GM10266 (cell line): ENCODE measurements at regions not wholly inside any gene's neighbourhood (a gene's known extent, or its start where the extent isn't known, plus 50 kb on each side); places are given as distances from the start of the nearest gene placed in this dataset.

Experiments used
- DNase-seq: peaks from one replicate; pipeline ENCODE4 v3.0.0; 2012; ENCODE audit errors: extremely low spot score
- TF ChIP-seq, protein P1 (sequence below): IDR thresholded peaks from 2 replicates; pipeline ENCODE4 v1.5.1; 2012; ENCODE audit warnings: mild to moderate bottlenecking, low read depth; ENCODE audit not compliant: control insufficient read depth, insufficient read depth; ENCODE audit errors: missing control alignments

DNA sequence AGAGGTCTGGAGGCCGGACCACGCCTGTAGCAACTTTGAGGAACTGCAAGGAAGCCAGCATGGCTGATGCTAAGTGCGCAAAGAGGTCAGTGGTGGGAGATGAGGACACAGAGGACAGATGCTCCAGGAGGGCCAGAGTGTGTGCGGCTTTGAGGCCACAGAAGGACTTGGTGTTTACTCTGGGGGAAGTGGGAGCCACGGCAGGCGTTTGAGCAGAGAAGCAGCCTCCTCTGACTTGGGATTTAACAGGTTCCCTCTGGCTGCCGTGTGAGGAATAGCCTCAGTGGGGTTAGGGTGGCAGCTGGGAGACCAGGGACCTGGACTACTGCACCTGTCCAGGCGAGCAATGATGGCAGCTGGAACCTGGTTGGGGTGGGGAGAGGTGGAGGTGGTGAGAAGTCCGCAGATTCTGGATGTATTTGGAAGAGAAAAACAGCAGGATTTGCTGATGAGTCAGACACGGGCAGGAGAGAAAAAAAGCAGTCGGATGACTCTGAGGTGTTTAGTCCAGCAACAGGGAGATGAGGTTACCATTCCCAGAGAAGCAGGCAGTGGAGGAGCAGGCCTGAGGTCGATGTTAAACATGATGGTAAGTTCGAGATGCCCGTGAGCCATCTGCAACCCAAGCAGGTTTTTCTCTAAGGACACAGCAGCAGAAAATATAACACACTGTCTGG lies 143.5 kb downstream of the SCARB1 start:
- TF ChIP-seq, protein P1, sequence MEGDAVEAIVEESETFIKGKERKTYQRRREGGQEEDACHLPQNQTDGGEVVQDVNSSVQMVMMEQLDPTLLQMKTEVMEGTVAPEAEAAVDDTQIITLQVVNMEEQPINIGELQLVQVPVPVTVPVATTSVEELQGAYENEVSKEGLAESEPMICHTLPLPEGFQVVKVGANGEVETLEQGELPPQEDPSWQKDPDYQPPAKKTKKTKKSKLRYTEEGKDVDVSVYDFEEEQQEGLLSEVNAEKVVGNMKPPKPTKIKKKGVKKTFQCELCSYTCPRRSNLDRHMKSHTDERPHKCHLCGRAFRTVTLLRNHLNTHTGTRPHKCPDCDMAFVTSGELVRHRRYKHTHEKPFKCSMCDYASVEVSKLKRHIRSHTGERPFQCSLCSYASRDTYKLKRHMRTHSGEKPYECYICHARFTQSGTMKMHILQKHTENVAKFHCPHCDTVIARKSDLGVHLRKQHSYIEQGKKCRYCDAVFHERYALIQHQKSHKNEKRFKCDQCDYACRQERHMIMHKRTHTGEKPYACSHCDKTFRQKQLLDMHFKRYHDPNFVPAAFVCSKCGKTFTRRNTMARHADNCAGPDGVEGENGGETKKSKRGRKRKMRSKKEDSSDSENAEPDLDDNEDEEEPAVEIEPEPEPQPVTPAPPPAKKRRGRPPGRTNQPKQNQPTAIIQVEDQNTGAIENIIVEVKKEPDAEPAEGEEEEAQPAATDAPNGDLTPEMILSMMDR = no peak
- no peak for DNase-seq

DNA sequence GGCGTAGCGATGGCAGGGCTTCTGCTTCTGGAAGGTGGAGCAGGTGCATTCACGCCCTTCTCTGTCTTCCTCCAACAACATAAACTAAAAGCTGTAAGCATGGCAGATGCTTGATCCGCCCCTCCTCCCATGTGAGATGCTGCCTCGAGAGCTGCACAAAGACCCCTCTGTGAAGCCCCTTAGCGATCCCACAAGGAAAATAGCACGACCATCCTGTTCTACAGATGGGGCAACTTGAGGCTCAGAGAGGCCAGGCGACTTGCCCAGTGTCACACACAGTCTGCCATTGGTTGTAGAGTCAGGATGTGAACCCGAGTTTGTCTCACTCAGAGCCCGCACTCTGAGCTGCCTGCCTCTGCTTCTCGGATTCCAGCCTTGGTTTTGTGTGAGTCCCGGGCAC lies 144.4 kb downstream of the SCARB1 start:
- DNase-seq = no peak
- TF ChIP-seq, protein P1 = no peak

DNA sequence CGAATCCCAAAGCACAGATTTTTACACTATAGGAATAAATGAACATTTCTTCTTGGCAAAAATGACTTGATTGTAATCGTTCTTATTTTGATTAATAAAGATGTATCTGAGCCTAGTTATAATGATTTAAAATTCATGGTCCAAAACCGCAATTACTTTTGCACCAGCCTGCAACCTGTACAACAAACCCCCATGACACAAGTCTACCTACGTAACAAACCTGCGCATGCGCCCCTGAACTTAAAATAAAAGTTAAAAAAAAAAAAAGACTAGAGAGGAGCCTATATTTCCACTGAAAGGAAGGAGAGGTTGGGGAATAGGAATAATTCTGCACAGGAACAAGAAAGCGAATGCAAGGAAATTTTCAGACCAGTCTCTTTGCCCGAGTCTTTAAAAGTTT lies 145.2 kb downstream of the SCARB1 start:
- no peak for DNase-seq
- TF ChIP-seq, protein P1 = no peak

DNA sequence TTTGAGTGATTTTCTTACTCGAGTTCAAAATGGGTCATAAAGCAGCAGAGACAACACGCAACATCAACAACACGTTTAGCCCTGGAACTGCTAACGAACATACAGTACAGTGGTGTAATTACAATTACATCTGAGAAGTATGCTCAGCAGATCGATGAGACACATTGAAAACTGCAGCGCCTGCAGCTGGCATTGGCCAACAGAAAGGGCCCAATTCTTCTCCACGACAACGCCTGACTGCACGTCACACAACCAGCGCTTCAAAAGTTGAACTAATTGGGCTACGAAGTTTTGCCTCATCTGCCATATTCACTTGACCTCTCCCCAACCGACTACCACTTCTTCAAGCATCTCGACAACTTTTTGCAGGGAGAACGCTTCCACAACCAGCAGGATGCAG lies 145.6 kb downstream of the SCARB1 start:
- no peak for DNase-seq
- TF ChIP-seq, protein P1 = no peak

DNA sequence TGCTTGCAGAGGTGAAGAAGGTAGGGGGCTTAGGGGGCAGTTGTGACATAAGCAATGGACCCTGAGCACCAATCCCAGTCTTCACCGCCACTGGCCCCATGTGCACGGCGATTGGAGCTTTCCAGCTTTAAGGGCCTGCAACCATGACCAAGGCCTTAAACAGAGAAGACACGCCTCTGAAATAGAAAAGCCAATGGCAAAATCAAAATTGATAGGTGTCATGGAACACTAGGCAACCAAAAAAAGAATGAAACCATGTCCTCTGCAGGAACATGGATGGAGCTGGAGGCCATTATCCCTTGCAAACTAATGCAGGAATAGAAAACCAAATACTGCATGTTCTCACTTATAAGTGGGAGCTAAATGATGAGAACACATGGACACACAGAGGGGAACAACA lies 146.3 kb downstream of the SCARB1 start:
- no peak for DNase-seq

DNA sequence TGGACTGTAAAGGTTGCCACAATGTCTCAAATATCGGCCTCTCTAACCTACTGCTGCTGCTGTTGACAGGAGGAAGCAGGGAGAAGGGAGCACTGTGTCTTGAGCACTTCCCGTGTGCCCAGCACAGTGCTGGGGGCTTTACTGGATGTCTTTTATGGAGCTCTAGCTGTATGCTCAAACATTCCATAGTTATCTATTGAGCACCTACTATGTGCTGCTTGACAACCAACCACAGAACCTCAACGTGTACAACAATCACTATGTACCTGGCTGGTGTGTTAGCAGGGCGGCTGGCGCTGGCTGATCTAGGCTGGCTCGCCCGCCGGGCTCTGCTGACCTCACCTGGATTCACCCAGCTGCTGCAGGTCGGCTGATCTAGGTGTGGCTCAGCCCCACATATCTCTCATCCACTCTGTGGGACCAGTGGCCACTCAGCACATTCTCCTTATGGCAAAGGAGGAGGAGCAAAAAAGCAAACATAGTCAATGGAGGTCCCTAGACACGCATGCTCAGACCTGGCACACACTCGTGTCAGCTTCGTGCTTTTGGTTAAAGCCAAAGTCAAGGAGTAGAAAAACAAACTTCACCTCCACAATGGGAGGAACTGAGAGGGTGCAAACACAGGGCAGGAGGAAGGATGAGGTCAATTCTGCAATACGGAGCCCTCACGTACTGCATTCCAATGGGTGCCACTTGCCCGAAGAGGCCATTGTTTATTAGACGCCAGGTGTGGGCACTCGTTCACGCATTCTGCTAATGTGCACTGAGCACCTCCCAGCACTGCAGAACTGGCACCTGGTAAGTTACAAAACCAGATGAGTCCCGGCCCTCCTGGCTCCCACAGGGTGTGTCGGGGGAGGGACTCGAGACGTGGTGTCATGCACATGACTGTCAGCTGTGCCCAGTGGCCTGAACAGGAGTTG lies 147.2 kb downstream of the SCARB1 start:
- TF ChIP-seq, protein P1 = no peak
- DNase-seq = no peak

More for the DNA sequence above, 146.3 kb downstream of the SCARB1 start:
- TF ChIP-seq, protein P1 = no peak
